M059J (cell line): ENCODE measurements at regions not wholly inside any gene's neighbourhood (a gene's known extent, or its start where the extent isn't known, plus 50 kb on each side); places are given as distances from the start of the nearest gene placed in this dataset.

Experiments
- DNase-seq: peaks from one replicate; pipeline ENCODE4 v3.0.0-alpha.2; 2012; ENCODE audit warnings: low read depth

DNA sequence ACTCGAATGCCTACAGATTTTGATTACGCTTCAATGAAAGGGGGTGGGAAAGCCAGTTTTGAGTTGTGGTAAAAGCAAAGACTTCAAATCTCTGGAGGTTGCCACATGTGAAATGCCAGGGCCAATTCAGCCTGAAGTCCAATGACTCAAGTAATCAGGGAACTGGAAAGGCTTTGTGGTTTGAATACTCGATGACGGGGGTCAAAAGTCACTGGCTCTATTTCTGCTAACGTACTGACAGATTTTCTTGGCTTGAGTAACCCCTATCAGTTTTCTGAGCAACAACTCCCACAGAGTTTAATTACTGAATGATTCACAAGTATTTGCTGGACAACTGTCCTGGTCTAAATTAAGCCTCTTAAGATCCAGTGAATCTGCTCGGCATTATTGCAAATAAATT is 152.2 kb downstream of the SIPA1L2 start:
- peak; percentile 100 for DNase-seq

DNA sequence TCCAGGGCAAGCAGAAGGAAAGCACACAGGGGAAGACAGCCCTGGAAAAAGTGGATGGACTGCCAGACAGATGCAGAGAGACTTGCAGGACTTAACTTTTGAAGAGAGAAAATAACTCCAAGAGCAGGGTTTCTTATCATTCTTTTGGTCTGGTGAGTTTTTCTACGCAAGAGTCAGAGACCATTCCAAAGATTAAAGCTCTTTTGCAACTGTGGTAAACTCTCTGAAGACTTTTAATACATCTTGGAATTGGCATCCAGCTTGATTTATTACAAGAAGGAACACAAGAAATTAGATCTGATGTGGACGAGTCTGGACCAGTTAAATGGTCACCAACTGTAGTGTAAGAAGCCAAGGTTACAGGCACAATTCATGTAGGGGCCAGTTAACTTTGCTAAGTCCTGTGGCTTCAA is 153.4 kb downstream of the SIPA1L2 start:
- DNase-seq: peak; percentile 34

- DNase-seq: peak; percentile 42
These were observed 155.1 kb downstream of the SIPA1L2 start for GRCh38 chr1:232474826-232475225.

GRCh38 chr1:232473900-232474299 is 156.0 kb downstream of the SIPA1L2 start:
- no peak for DNase-seq

DNA sequence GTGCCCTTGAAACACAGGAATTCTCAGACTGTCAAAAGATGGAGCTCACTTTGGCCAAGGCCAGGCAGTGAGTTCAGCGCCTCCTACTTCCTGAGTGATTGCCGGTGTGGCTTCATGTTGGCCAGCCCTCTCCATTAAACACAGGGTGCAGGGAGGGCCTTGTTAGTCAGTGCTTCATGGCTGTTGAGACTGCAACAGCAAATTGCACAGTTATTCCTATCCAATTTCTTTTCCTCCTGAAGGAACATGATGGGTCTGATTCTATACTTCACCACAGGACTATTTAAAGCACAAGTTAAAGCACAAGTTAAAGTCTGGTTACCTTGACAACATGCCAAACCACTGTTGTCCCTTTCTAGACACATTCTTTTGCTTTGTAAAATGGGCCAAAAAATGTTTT is 156.6 kb downstream of the SIPA1L2 start:
- DNase-seq: peak; percentile 88

DNA sequence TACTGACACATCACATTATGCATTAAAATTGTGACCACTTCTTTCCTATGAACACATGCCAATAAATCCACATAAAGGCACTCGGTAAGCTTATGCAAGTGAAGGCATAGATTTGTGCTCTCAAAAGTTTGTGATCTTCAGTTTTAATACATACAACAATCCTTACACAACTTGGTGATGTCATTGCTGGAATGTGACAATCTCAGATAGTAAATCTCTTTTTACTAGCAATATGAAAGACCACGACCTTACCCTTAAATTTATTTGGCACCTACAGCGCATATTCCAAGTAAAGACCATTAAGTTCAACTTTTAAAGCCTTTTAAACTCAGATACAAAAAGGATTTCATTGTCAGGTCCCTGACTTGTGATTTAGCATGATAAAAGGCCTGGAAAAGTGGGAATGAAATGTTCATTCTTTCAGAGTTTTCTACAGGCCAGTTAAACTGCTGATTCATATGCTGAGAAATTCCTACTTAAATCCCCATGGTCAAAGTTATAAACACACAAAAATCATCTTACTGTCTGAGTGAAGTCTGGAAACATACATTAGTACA is 157.4 kb downstream of the SIPA1L2 start:
- peak; percentile 74 for DNase-seq

GRCh38 chr1:232471250-232471649 is 158.7 kb downstream of the SIPA1L2 start:
- peak; percentile 68 for DNase-seq

DNA sequence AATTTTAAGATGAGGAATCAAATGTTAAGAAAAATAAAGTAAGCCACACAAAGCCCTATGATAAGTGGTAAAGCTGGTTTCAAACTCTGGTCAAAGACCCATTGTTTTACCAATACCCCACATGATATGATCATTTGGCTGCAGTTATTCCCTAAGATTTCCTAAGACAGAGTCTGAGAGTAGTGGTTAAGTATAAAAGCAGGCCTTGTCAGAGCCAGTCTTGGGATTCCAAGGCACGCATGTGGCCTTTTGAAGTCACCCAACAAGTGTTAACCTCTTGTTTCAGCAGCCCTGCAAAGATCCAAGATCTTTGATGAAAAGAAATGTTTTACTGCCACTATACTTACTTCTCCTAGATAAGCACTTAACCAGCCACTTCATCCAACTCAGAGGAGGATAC is 159.2 kb downstream of the SIPA1L2 start:
- DNase-seq: no peak

GRCh38 chr1:232468249-232468648 is 161.7 kb downstream of the SIPA1L2 start:
- no peak for DNase-seq

DNA sequence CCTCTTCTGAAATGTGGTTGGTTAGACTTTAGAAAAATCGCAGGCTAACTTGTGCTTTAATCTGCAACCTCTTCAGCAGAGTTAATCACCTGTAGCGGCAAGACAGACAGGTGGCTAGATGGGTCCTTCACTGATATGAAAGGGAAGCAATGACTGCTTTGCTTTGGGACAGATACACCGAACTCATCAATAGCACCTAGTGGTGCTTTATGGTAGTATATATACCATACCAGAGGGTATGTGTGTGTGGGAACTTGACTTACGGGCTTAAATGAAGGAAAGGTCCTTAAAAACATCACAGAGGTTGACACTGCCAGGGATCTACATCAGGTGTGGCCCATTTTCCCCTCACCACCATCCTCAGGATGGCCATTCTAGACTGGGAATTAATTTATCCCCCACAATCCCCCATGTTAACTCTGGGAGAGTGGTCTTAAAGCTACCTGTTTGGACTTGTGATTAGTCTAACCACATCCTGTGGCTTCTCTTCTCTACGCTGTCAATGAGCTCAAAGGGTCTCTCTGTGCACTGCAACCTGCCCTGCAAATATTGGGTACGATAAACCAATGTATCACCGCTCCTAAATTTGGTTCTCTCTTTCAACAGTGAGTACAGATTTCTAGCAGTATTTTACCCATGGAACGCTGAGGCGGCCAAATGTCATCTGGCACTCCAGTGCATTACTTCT is 162.7 kb downstream of the SIPA1L2 start:
- no peak for DNase-seq

DNA sequence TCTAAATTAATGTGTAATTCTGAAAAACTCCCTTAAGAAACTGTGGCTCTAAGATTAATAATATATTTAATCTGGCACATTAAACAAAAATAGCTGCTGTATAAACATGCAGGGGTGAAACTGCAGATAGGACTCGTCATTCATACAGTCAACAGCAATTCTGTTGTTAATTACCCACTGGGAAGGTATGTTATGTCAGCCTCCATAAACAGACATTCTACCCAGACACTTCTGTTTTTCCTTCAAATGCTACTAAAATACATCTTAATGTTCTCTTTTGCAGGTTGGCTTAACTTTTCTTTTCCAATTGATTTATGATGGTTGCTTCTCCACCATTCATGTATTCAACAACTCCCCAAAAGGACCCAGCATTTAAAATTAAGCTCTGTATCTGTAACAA is 165.6 kb downstream of the SIPA1L2 start:
- DNase-seq: no peak

- peak; percentile 36 for DNase-seq
These were observed 166.7 kb downstream of the SIPA1L2 start for GRCh38 chr1:232463225-232463624.

GRCh38 chr1:232462213-232462612 is 167.7 kb downstream of the SIPA1L2 start:
- peak; percentile 61 for DNase-seq

DNA sequence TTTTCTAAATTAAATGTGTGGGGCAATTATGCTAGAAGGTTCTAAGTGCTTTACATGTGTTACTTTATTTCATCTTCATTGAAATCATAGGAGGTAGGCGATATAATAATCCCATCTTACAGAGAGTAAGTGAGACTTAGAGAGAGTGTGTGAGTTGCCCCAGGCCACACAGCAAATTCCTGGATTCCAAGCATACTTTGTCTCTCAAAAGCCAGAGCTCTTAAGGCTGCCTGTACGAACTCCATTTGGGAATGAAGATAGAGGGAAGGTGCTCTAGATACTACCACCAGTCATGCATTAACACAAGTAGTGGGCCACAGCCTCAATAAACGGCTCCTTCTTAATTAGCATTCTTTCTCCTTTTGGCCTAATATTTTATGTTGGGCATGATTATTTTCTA is 170.1 kb downstream of the SIPA1L2 start:
- DNase-seq: no peak

DNA sequence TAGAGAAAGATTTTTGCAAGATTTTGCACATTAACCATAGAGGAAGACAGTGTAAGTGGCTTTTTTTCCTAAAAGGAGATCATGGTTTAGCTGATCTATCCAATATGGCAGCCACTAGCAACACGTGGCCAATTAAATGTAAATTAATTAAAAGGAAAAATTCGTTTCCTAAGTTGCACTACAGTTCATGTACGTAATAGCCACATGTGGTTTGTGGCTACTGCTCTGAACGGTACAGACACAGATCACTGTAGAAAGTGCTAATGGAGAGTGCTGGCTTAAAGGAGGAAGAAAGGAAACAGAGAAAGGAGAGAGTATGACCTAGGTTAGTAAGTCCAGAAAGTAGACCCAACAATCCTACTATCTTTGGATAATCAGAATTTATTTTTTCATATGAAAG is 170.8 kb downstream of the SIPA1L2 start:
- DNase-seq: no peak

GRCh38 chr1:232457595-232457994 is 172.3 kb downstream of the SIPA1L2 start:
- no peak for DNase-seq

GRCh38 chr1:232456714-232457113 is 173.2 kb downstream of the SIPA1L2 start:
- no peak for DNase-seq

- no peak for DNase-seq
These were observed 175.6 kb downstream of the SIPA1L2 start for GRCh38 chr1:232454227-232454886.

DNA sequence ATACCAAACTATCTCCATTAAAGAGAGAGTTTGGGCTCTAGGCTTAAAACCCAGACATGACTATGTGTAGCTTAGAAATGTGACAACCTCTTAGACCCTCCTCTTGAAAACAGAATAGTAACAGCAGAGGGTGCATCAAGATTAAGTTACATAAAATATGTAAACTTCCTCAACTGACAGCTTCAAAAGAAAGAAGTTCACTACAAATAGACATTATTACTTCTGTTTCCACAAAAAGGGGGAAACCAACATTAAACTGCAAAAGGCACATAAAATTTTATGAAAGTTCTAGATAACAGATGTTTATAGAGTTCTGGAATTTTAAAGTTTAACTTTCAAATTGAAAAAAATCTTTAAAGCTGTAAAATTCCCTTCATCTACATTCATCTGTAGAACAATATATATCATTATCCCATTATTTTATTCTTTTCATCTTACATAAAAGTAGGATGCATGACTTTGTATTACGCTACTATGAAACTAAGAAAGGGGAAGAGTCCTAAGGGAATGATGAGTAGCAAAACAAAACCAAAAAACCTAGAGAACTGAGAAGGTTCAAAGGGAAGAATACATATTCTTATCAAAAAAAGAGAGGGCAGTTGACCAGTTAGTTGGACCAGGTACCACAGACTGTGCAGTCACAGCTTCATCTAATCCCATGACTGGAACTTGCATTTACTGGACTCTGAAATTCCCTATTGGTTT is 177.0 kb downstream of the SIPA1L2 start:
- no peak for DNase-seq

DNA sequence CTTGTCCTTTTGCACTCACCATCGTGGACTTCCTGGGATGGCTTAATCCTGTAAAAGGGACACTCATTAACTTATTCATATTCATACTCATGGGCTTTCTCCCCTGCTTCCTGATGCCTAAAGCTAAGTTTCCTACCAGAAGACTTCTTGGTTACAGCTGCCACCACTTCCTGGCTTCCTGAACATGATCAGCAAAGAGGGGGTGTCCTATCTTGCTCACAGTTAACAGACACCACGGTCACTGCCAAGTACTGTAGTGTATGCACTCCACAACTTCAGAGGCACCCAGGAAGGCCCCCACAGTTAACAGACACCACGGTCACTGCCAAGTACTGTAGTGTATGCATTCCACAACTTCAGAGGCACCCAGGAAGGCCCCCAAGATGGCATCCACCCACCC is 177.8 kb downstream of the SIPA1L2 start:
- DNase-seq: no peak

- no peak for DNase-seq
These were observed 178.4 kb downstream of the SIPA1L2 start for GRCh38 chr1:232451506-232451905.

DNA sequence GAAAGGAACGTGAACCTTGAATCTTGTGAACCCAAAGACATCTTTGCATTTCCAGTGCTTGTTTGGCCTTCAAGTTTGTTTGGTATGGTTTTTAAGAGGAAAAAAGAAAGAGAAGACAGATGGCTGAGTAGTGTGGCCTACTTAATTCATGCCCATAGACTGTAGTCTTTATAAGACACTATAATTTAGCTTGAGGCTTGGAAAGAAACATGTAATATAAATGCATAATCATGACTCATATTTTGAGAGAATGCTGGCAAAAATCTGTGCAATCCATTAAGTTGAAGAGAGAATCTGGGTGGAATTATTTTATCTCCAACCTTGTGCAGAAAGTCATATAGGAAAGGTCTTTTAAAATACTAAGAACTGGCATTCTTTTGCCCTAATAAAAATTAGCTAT is 179.3 kb downstream of the SIPA1L2 start:
- DNase-seq: peak; percentile 36

GRCh38 chr1:232447125-232447524 is 182.8 kb downstream of the SIPA1L2 start:
- no peak for DNase-seq
